ENCODE measurements at regions not wholly inside any gene's neighbourhood (a gene's known extent, or its start where the extent isn't known, plus 50 kb on each side); places are given as distances from the start of the nearest gene placed in this dataset.

GRCh38 chr3:196142202-196142956 is 60.5 kb upstream of the TFRC start (continued):
- TF ChIP-seq CCNT2 (IDR thresholded peaks at IDR 0.05; ENCODE audit: borderline replicate concordance, extremely low read depth, insufficient read length, low read depth, low read length) (no peak), RNF219 (CRISPR knock-in tag; IDR thresholded peaks at IDR 0.05) (no peak), ZNF408 (CRISPR knock-in tag; IDR thresholded peaks at IDR 0.05; ENCODE audit: low read depth) (no peak), YY1 (IDR thresholded peaks at IDR 0.05; ENCODE audit: borderline replicate concordance in 1 of 3, control insufficient read depth in 1 of 3, extremely low read depth in 1 of 3, insufficient read depth in 3 of 3, insufficient read length in 1 of 3, insufficient replicate concordance in 2 of 3, low read depth in 1 of 3, low read length in 2 of 3) (no peak), SRF (CRISPR knock-in tag; IDR thresholded peaks at IDR 0.05) (no peak), NCOA2 (IDR thresholded peaks at IDR 0.05; ENCODE audit: partially characterized antibody in 2 of 2) (no peak), MAFF (IDR thresholded peaks at IDR 0.05; ENCODE audit: low read length) (no peak; the same call in 1 of the 2 replicates), HMGXB4 (CRISPR knock-in tag; IDR thresholded peaks at IDR 0.05) (no peak), RBM39 (optimal IDR thresholded peaks at IDR 0.05; ENCODE audit: low read depth, low read length) (no peak), MECOM (CRISPR knock-in tag; IDR thresholded peaks at IDR 0.05) (peak; percentile 76), ZNF655 (CRISPR knock-in tag; IDR thresholded peaks at IDR 0.05) (no peak), ZNF436 (CRISPR knock-in tag; IDR thresholded peaks at IDR 0.05) (peak; percentile 1; the same call in 1 of the 2 replicates), CREBBP (IDR thresholded peaks at IDR 0.05; ENCODE audit: low read depth, low read length) (no peak), ZBTB1 (CRISPR knock-in tag; IDR thresholded peaks at IDR 0.05; ENCODE audit: borderline replicate concordance, low read depth) (no peak)
- TF ChIP-seq, protein P1, sequence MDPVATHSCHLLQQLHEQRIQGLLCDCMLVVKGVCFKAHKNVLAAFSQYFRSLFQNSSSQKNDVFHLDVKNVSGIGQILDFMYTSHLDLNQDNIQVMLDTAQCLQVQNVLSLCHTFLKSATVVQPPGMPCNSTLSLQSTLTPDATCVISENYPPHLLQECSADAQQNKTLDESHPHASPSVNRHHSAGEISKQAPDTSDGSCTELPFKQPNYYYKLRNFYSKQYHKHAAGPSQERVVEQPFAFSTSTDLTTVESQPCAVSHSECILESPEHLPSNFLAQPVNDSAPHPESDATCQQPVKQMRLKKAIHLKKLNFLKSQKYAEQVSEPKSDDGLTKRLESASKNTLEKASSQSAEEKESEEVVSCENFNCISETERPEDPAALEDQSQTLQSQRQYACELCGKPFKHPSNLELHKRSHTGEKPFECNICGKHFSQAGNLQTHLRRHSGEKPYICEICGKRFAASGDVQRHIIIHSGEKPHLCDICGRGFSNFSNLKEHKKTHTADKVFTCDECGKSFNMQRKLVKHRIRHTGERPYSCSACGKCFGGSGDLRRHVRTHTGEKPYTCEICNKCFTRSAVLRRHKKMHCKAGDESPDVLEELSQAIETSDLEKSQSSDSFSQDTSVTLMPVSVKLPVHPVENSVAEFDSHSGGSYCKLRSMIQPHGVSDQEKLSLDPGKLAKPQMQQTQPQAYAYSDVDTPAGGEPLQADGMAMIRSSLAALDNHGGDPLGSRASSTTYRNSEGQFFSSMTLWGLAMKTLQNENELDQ (CRISPR knock-in tag; IDR thresholded peaks at IDR 0.05; ENCODE audit: borderline replicate concordance), result no peak
- TF ChIP-seq, protein P2, sequence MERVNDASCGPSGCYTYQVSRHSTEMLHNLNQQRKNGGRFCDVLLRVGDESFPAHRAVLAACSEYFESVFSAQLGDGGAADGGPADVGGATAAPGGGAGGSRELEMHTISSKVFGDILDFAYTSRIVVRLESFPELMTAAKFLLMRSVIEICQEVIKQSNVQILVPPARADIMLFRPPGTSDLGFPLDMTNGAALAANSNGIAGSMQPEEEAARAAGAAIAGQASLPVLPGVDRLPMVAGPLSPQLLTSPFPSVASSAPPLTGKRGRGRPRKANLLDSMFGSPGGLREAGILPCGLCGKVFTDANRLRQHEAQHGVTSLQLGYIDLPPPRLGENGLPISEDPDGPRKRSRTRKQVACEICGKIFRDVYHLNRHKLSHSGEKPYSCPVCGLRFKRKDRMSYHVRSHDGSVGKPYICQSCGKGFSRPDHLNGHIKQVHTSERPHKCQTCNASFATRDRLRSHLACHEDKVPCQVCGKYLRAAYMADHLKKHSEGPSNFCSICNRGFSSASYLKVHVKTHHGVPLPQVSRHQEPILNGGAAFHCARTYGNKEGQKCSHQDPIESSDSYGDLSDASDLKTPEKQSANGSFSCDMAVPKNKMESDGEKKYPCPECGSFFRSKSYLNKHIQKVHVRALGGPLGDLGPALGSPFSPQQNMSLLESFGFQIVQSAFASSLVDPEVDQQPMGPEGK (CRISPR knock-in tag; IDR thresholded peaks at IDR 0.05; ENCODE audit: borderline replicate concordance), result no peak

Data from K562 (cell line).